HL-60 (cell line): ENCODE measurements at regions not wholly inside any gene's neighbourhood (a gene's known extent, or its start where the extent isn't known, plus 50 kb on each side); places are given as distances from the start of the nearest gene placed in this dataset.

Source experiments
- DNase-seq, 2 experiments: peaks; one replicate each; pipeline ENCODE4 v3.0.0-alpha.2; 2010 to 2020; ENCODE audit warnings: low read depth in 1 of 2, low spot score in 1 of 2
- H3K27ac ChIP-seq: fragments of 250-450 bp; sonication (Bioruptor Pico); replicated peaks from 2 replicates; pipeline ENCODE4 v1.5.1; 2020; ENCODE audit warnings: mild to moderate bottlenecking, moderate library complexity
- H3K27me3 ChIP-seq: fragments of 250-450 bp; sonication (Bioruptor Pico); 2 replicates; pipeline ENCODE4 v1.5.1; 2021; ENCODE audit warnings: mild to moderate bottlenecking, moderate library complexity; ENCODE audit not compliant: insufficient read depth, poor library complexity, severe bottlenecking
- H3K4me3 ChIP-seq: replicated peaks from 2 replicates; pipeline ENCODE4 v1.5.1; 2011; ENCODE audit warnings: mild to moderate bottlenecking, control low read depth, low read length; ENCODE audit not compliant: insufficient read depth
- CTCF ChIP-seq: IDR thresholded peaks from one replicate; pipeline ENCODE4 v1.5.1; 2011; ENCODE audit warnings: low read length, control low read depth, inconsistent platforms; ENCODE audit not compliant: insufficient read depth
- GABPA ChIP-seq: IDR thresholded peaks from 2 replicates; pipeline ENCODE4 v1.6.1; 2012; ENCODE audit warnings: low read depth
- POLR2AphosphoS5 ChIP-seq: IDR thresholded peaks from 2 replicates; pipeline ENCODE4 v1.6.1; 2012; ENCODE audit warnings: low read depth
- REST ChIP-seq: IDR thresholded peaks from 2 replicates; pipeline ENCODE4 v1.6.1; 2012; ENCODE audit warnings: low read depth; ENCODE audit not compliant: insufficient replicate concordance
- SPI1 ChIP-seq: IDR thresholded peaks from 2 replicates; pipeline ENCODE4 v1.6.1; 2012; ENCODE audit warnings: low read depth, mild to moderate bottlenecking, borderline replicate concordance

GRCh38 chr14:87432698-87433097 is 560.3 kb downstream of the GALC start:
- DNase-seq, result no peak
- TF ChIP-seq REST (no peak), GABPA (no peak), SPI1 (no peak), CTCF (no peak), POLR2AphosphoS5 (no peak)

GRCh38 chr14:87430810-87431209 is 562.2 kb downstream of the GALC start:
- Histone ChIP-seq H3K27ac (no peak overlapping the region), H3K27me3 (no peaks in the 10 kb centered on the region), H3K4me3 (no peak overlapping the region)
- DNase-seq, result no peak
- TF ChIP-seq CTCF, result no peak
- no peak for TF ChIP-seq SPI1

More at GRCh38 chr14:87432698-87433097, 560.3 kb downstream of the GALC start:
- Histone ChIP-seq H3K27me3 (no peaks in the 10 kb centered on the region), H3K27ac (no peak overlapping the region), H3K4me3 (no peak overlapping the region)

GRCh38 chr14:87430214-87430613 is 562.8 kb downstream of the GALC start:
- no peak overlapping the region for H3K4me3 ChIP-seq
- DNase-seq, result no peak
- no peaks in the 10 kb centered on the region for H3K27me3 ChIP-seq
- no peak overlapping the region for H3K27ac ChIP-seq
- no peak for TF ChIP-seq SPI1
- no peak for TF ChIP-seq REST
- TF ChIP-seq CTCF, result no peak
- no peak for TF ChIP-seq GABPA

GRCh38 chr14:87419925-87420324 is 573.1 kb downstream of the GALC start:
- no peak for TF ChIP-seq REST
- H3K4me3 ChIP-seq, result no peak overlapping the region
- H3K27me3 ChIP-seq, result no peaks in the 10 kb centered on the region
- no peak overlapping the region for H3K27ac ChIP-seq
- no peak for DNase-seq
